HG02938 (cell line): ENCODE measurements at regions not wholly inside any gene's neighbourhood (a gene's known extent, or its start where the extent isn't known, plus 50 kb on each side); places are given as distances from the start of the nearest gene placed in this dataset.

ENCODE experiments used
- ATAC-seq: cut with Tn5 transposase; IDR thresholded peaks from one replicate; pipeline ENCODE4 v1.9.1; 2021; ENCODE audit warnings: mild to moderate bottlenecking, moderate library complexity; ENCODE audit not compliant: unreplicated experiment

- ATAC-seq = no peak
Observed at GRCh38 chr13:37944081-37944868, 74.7 kb upstream of the TRPC4 start.

GRCh38 chr13:37942929-37943328 lies 73.4 kb upstream of the TRPC4 start:
- no peak for ATAC-seq

DNA sequence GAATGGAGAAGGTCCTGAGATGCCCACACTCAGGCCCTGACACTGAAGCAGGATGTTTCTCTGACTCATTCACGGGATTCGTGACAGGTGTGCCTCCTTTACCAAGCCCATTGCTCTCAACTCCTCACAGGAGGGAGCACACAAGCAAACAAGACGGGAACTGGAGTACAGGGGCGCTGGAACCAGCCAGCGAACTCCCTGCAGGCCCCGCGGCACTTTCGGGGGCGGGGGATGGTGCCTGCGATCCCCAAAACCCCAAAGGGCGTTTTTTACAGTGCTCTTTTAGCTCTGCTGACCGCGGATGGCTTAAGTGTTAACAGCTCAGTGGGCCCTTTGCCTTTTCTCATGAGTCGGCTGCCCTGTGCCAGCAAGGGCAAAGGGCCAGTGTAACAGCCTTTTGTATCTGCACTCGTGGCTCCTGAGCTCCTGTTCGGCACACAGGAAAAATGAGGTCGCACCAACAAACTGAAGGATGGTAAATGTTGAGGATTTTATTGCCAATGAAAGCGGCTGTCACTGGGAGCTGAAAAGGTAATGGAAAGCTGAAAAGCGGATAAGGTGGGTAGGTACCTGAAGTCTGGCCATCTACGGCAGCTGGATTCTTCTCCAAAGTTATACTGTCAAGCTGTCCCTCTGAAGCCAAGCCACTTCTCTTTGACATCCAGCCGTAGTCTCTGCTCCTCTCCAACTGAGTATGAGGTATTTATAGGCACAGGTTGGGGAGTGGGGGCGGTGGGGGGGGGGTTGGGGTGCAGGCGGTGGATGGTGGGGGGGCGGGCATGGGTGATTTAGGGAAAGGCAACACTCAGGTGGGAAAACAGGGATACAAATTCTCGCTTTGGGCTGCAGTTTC lies 65.0 kb upstream of the TRPC4 start:
- ATAC-seq = no peak

- no peak for ATAC-seq
Observed at GRCh38 chr13:37929308-37929707, 59.7 kb upstream of the TRPC4 start.

DNA sequence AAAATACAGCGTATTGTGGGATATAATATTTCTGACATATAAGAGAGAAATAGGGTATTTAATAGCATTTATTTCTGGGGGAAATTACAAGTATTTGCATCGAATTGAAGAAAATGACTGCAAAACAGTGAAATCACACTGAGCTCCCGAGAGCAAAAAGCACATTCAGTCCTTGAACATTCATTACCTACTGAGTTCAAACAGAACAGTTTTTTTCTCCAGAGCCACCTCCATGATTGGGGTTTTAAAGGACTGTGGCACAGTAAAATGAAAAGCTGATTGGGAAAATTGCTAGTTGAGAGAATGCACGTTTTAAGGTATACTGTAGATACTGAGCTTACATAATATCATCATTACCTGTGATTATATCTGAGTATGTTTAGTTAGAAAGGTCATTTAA lies 58.0 kb upstream of the TRPC4 start:
- no peak for ATAC-seq

GRCh38 chr13:37925878-37926473 lies 56.4 kb upstream of the TRPC4 start:
- no peak for ATAC-seq

DNA sequence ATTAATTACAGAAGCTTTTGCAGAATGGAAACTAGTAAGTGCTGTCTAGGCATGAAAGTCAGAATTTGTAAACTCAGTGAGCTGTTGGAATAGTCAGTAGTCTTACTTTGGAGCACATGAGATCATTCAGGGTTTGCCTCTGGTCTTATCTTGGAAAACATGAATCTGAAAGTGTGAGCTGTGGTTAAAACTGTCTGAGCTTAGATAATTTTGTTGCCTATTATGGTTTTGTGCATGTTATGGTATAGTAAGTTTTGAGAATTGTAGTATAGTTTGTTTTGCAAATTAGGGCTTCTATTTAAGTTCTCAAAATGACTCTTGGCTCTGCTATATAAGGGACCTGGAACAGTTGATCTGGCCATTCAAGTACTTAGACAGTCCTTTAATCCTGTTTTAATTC lies 53.7 kb upstream of the TRPC4 start:
- no peak for ATAC-seq

GRCh38 chr13:37919329-37919880 lies 49.8 kb upstream of the TRPC4 start:
- ATAC-seq = no peak
